ENCODE measurements at regions not wholly inside any gene's neighbourhood (a gene's known extent, or its start where the extent isn't known, plus 50 kb on each side); places are given as distances from the start of the nearest gene placed in this dataset.

- intact Hi-C loops (cut with DNase I): loop anchor here (10.0 kb wide), 1 partner anchor 158 kb away; no protein-coding TSS in a partner anchor
- TF ChIP-seq POLR2AphosphoS5 (IDR thresholded peaks at IDR 0.05) (no peak), POLR2A (IDR thresholded peaks at IDR 0.05) (no peak)
- TF ChIP-seq, protein P1, sequence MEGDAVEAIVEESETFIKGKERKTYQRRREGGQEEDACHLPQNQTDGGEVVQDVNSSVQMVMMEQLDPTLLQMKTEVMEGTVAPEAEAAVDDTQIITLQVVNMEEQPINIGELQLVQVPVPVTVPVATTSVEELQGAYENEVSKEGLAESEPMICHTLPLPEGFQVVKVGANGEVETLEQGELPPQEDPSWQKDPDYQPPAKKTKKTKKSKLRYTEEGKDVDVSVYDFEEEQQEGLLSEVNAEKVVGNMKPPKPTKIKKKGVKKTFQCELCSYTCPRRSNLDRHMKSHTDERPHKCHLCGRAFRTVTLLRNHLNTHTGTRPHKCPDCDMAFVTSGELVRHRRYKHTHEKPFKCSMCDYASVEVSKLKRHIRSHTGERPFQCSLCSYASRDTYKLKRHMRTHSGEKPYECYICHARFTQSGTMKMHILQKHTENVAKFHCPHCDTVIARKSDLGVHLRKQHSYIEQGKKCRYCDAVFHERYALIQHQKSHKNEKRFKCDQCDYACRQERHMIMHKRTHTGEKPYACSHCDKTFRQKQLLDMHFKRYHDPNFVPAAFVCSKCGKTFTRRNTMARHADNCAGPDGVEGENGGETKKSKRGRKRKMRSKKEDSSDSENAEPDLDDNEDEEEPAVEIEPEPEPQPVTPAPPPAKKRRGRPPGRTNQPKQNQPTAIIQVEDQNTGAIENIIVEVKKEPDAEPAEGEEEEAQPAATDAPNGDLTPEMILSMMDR (IDR thresholded peaks at IDR 0.05): peak in 1 of 4 experiments; percentile 58
- Histone ChIP-seq H3K36me3 (no peaks in the 10 kb centered on the region), H3K9me3 (no peaks in the 10 kb centered on the region), H3K27ac (no peak overlapping the region), H3K4me3 (peak overlapping the region in 2 of 4 donors; percentile 30 to 33), H3K27me3 (peaks cover 31 to 80% (median 60%) of the 10 kb centered on the region in 3 donors), H3K4me1 (peaks cover 0 to 9% (median 9%) of the 10 kb centered on the region in 4 donors)
- WGBS, 2 donors: 11 to 13% methylated on average over 78 of the region's 78 CpGs
- DNase-seq: no peak
These were observed 106.8 kb upstream of the NKX1-1 start for GRCh38 chr4:1512738-1513660.

DNA sequence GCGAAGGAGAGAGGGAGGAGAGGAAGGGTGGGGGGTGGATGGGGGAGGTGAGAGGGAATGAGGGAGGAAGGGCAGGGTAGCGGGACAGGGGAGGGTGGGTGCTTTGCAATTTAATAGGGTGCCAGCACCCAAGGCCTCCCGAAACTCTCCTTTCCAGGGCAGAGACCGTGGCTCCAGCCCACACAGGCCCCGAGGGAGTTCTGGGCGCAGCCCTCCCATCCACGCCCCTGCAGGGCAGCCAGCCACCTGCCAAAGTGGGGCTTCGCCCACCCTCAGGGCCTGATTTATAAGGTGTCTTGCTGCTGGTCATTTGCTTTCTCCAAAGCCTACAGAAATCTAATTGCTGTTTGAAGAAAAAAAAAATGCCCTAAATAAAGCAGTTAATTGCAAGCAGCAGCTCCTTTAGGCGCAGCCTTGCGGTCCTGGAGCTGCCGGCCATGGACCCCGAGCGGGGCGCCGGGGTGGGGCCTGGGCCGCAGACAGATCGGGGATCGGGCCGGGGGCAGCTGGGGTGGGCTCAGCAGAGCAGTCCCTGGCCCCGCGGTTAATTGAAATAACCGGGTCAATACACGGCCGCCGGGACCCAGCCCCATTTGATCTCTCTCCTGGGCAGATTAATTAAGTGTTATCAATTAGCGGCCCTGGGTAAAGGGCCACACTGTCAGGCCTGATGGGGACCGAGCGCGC, 106.0 kb upstream of the NKX1-1 start:
- H3K36me3 ChIP-seq: no peaks in the 10 kb centered on the region
- peaks cover 29 to 80% (median 56%) of the 10 kb centered on the region in 3 donors for H3K27me3 ChIP-seq
- TF ChIP-seq POLR2A (IDR thresholded peaks at IDR 0.05): no peak
- TF ChIP-seq, protein P1 (IDR thresholded peaks at IDR 0.05): no peak
- no peaks in the 10 kb centered on the region for H3K9me3 ChIP-seq
- intact Hi-C loops (cut with DNase I): loop anchor here (10.0 kb wide), 1 partner anchor 157 kb away; no protein-coding TSS in a partner anchor
- peak overlapping the region in 1 of 4 donors; percentile 20 for H3K27ac ChIP-seq
- peaks cover 0 to 9% (median 9%) of the 10 kb centered on the region in 4 donors for H3K4me1 ChIP-seq
- no peak for DNase-seq
- 84% methylated on average over 29 of the region's 29 CpGs for WGBS, 2 donors
- H3K4me3 ChIP-seq: peak overlapping the region in 2 of 4 donors; percentile 30 to 33

DNA sequence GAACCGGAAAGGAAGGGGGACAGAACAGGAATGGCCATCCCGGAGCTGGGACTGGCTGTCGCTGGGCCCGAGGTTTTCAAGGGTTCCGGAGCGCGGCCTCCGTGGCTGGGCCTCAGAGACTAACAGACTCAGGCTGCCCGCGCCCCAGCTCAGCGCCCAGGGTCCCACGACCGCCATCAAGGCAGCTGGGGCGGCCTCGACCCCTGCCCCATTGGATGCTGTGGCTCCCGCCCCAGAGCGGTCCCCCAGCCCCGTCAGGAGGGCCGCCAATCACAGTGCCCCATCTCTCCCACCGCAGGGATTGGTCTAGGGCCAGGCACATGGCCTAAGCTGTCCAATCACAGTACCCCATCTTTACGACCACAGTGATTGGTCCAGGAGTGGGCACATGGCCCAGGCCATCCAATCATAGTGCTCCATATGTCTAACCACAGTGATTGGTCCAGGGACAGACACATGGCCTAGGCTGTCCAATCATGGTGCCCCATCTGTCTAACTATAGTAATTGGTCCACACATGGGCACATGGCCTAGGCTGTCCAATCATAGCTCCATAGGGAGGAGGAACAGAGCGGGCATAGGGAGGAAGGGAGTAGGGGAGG, 105.3 kb upstream of the NKX1-1 start:
- Histone ChIP-seq H3K9me3 (no peaks in the 10 kb centered on the region), H3K27ac (no peak overlapping the region), H3K36me3 (no peaks in the 10 kb centered on the region), H3K27me3 (peaks cover 29 to 80% (median 50%) of the 10 kb centered on the region in 3 donors), H3K4me1 (peaks cover 0 to 9% (median 9%) of the 10 kb centered on the region in 4 donors), H3K4me3 (no peak overlapping the region)
- no peak for DNase-seq
- TF ChIP-seq EP300 (IDR thresholded peaks at IDR 0.05): no peak
- no peak for TF ChIP-seq POLR2A (IDR thresholded peaks at IDR 0.05)
- TF ChIP-seq, protein P1 (IDR thresholded peaks at IDR 0.05): no peak
- no peak for TF ChIP-seq POLR2AphosphoS5 (IDR thresholded peaks at IDR 0.05)
- intact Hi-C loops (cut with DNase I): loop anchor here (10.0 kb wide), 1 partner anchor 157 kb away; no protein-coding TSS in a partner anchor
- 93 to 96% methylated on average over 22 of the region's 22 CpGs for WGBS, 2 donors

GRCh38 chr4:1510931-1511330, 104.7 kb upstream of the NKX1-1 start:
- no peaks in the 10 kb centered on the region for H3K9me3 ChIP-seq
- H3K27me3 ChIP-seq: peaks cover 26 to 80% (median 49%) of the 10 kb centered on the region in 3 donors
- H3K4me3 ChIP-seq: no peak overlapping the region
- H3K27ac ChIP-seq: no peak overlapping the region
- H3K4me1 ChIP-seq: peaks cover 0 to 9% (median 9%) of the 10 kb centered on the region in 4 donors
- intact Hi-C loops (cut with DNase I): loop anchor here (10.0 kb wide), 1 partner anchor 156 kb away; no protein-coding TSS in a partner anchor
- TF ChIP-seq, protein P1 (IDR thresholded peaks at IDR 0.05): no peak
- TF ChIP-seq POLR2A (IDR thresholded peaks at IDR 0.05): no peak
- TF ChIP-seq POLR2AphosphoS5 (IDR thresholded peaks at IDR 0.05): no peak
- TF ChIP-seq EP300 (IDR thresholded peaks at IDR 0.05): no peak
- no peaks in the 10 kb centered on the region for H3K36me3 ChIP-seq
- no peak for DNase-seq
- 90 to 91% methylated on average over 15 of the region's 15 CpGs for WGBS, 2 donors
